Germinal center (tissue), 1 donor: ENCODE measurements at regions not wholly inside any gene's neighbourhood (a gene's known extent, or its start where the extent isn't known, plus 50 kb on each side); places are given as distances from the start of the nearest gene placed in this dataset.
"Not testable (repeated sequence)": the region's sequence is repeated elsewhere in the genome, so short reads cannot be mapped to it uniquely, and the experiment has no call there.

Experiments
- DNase-seq: peaks from one replicate; pipeline ENCODE4 v3.0.0; 2012; ENCODE audit warnings: mixed read lengths, low spot score

- DNase-seq, result no peak
Measured at GRCh38 chr5:90133941-90134340, 275.6 kb downstream of the CETN3 start.

- peak; percentile 14 for DNase-seq
Measured at GRCh38 chr5:90131383-90132133, 278.0 kb downstream of the CETN3 start.

- DNase-seq, result no peak
Measured at GRCh38 chr5:90128551-90128950, 281.0 kb downstream of the CETN3 start.

GRCh38 chr5:90119531-90119971, 290.0 kb downstream of the CETN3 start:
- DNase-seq, result no peak

- no peak for DNase-seq
Measured at GRCh38 chr5:90117005-90117404, 292.6 kb downstream of the CETN3 start.

- DNase-seq, result no peak
Measured at GRCh38 chr5:90113108-90113507, 296.4 kb downstream of the CETN3 start.

- DNase-seq, result no peak
Measured at GRCh38 chr5:90112033-90112692, 297.4 kb downstream of the CETN3 start.

GRCh38 chr5:90111364-90112032, 298.1 kb downstream of the CETN3 start:
- no peak for DNase-seq

- DNase-seq, result no peak
Measured at GRCh38 chr5:90109285-90109684, 300.3 kb downstream of the CETN3 start.

GRCh38 chr5:90099099-90099498, 310.5 kb downstream of the CETN3 start:
- DNase-seq, result no peak

GRCh38 chr5:90097082-90097477, 312.5 kb downstream of the CETN3 start:
- no peak for DNase-seq

- no peak for DNase-seq
Measured at GRCh38 chr5:90096415-90097081, 313.0 kb downstream of the CETN3 start.

- no peak for DNase-seq
Measured at GRCh38 chr5:90095292-90096060, 314.1 kb downstream of the CETN3 start.

- no peak for DNase-seq
Measured at GRCh38 chr5:90093751-90094485, 315.6 kb downstream of the CETN3 start.

GRCh38 chr5:90092734-90093133, 316.8 kb downstream of the CETN3 start:
- no peak for DNase-seq

- no peak for DNase-seq
Measured at GRCh38 chr5:90084342-90084741, 325.2 kb downstream of the CETN3 start.

GRCh38 chr5:90073026-90073570, 336.5 kb downstream of the CETN3 start:
- DNase-seq, result not testable (repeated sequence)

- DNase-seq, result no peak
Measured at GRCh38 chr5:90071656-90072055, 337.9 kb downstream of the CETN3 start.

GRCh38 chr5:90071066-90071465, 338.5 kb downstream of the CETN3 start:
- DNase-seq, result no peak

GRCh38 chr5:90066920-90067319, 342.6 kb downstream of the CETN3 start:
- DNase-seq, result no peak
